Testis (tissue), 2 donors: ENCODE measurements at regions not wholly inside any gene's neighbourhood (a gene's known extent, or its start where the extent isn't known, plus 50 kb on each side); places are given as distances from the start of the nearest gene placed in this dataset.

Source experiments
- CTCF ChIP-seq, 3 experiments: fragments of 450-650 bp in 2 of 3; fragments of 200-600 bp in 1 of 3; sonication (generic) in 1 of 3; IDR thresholded peaks; one replicate each; pipeline ENCODE4 v1.5.1; 2016 to 2019; ENCODE audit warnings: antibody characterized with exemption in 3 of 3, mild to moderate bottlenecking in 2 of 3, moderate library complexity in 1 of 3
- POLR2A ChIP-seq: fragments of 450-650 bp; IDR thresholded peaks from one replicate; pipeline ENCODE4 v1.6.1; 2017; ENCODE audit warnings: antibody characterized with exemption, mild to moderate bottlenecking, moderate library complexity

GRCh38 chr6:11926594-11927407 is 85.3 kb upstream of the HIVEP1 start:
- TF ChIP-seq POLR2A = no peak
- TF ChIP-seq CTCF (IDR thresholded peaks at IDR 0.05) = no peak
